ENCODE measurements at regions not wholly inside any gene's neighbourhood (a gene's known extent, or its start where the extent isn't known, plus 50 kb on each side); places are given as distances from the start of the nearest gene placed in this dataset.

- ChIA-PET CTCF (interaction anchor here in 1 of 2 donors (0.5 to 1.6 kb wide), 2 partner anchors 35 to 666 kb away, joined by 4 to 5 read pairs; no protein-coding TSS in a partner anchor), POLR2A (no interaction called here)
- Histone ChIP-seq H3K27me3 (replicated peaks in 1 of 2; ENCODE audit: control insufficient read depth in 2 of 2, extremely low read depth in 1 of 2, insufficient read depth in 2 of 2, low read length in 1 of 2) (peaks cover 0 to 3% of the 10 kb centered on the region in 2 experiments), H3K9me3 (no peaks in the 10 kb centered on the region), H3K36me3 (ENCODE audit: control insufficient read depth in 2 of 2, extremely low read depth in 1 of 2, insufficient read depth in 1 of 2, low read length in 1 of 2) (no peaks in the 10 kb centered on the region), H3K4me3 (ENCODE audit: control insufficient read depth in 1 of 2, extremely low read depth in 1 of 2, low read length in 1 of 2) (no peak overlapping the region), H3K4me1 (ENCODE audit: control insufficient read depth in 1 of 2, extremely low read depth in 1 of 2, insufficient read depth in 2 of 2, low read length in 2 of 2) (peaks cover 0 to 3% of the 10 kb centered on the region in 2 experiments), H3K27ac (ENCODE audit: low read length) (no peak overlapping the region)
- H3K4me3 Mint-ChIP-seq: no peak overlapping the region
- H3K27me3 Mint-ChIP-seq: no peaks in the 10 kb centered on the region
- no CpG with 5 or more reads among the region's 1 CpG for WGBS (ENCODE audit: insufficient coverage)
- H3K27ac Mint-ChIP-seq: no peak overlapping the region
- peaks cover 0 to 13% (median 5%) of the 10 kb centered on the region in 3 donors for H3K9me3 Mint-ChIP-seq
- H3K36me3 Mint-ChIP-seq: peaks cover 13% of the 10 kb centered on the region
- ATAC-seq (replicated peaks in 1 of 4) (no peak), DNase-seq (no peak)
- H3K4me1 Mint-ChIP-seq: peaks cover 13 to 19% (median 14%) of the 10 kb centered on the region in 3 donors
Measured at GRCh38 chr12:91846466-91847055, 299.1 kb downstream of the BTG1 start.

- Mint-ChIP-seq H3K36me3 (peaks cover 13% of the 10 kb centered on the region), H3K27ac (no peak overlapping the region), H3K4me3 (no peak overlapping the region), H3K27me3 (no peaks in the 10 kb centered on the region), H3K4me1 (peaks cover 10 to 17% (median 13%) of the 10 kb centered on the region in 3 donors), H3K9me3 (peaks cover 0 to 16% (median 8%) of the 10 kb centered on the region in 3 donors)
- peak in 1 of 4 experiments; percentile 46 for ATAC-seq (replicated peaks in 1 of 4)
- Histone ChIP-seq H3K9me3 (no peaks in the 10 kb centered on the region), H3K4me3 (ENCODE audit: control insufficient read depth in 1 of 2, extremely low read depth in 1 of 2, low read length in 1 of 2) (no peak overlapping the region), H3K36me3 (ENCODE audit: control insufficient read depth in 2 of 2, extremely low read depth in 1 of 2, insufficient read depth in 1 of 2, low read length in 1 of 2) (no peaks in the 10 kb centered on the region), H3K27ac (ENCODE audit: low read length) (no peak overlapping the region), H3K27me3 (replicated peaks in 1 of 2; ENCODE audit: control insufficient read depth in 2 of 2, extremely low read depth in 1 of 2, insufficient read depth in 2 of 2, low read length in 1 of 2) (peaks cover 0 to 3% of the 10 kb centered on the region in 2 experiments), H3K4me1 (ENCODE audit: control insufficient read depth in 1 of 2, extremely low read depth in 1 of 2, insufficient read depth in 2 of 2, low read length in 2 of 2) (peaks cover 0 to 3% of the 10 kb centered on the region in 2 experiments)
- ChIA-PET POLR2A (interaction anchor here (0.6 to 0.8 kb wide), 2 partner anchors 24 to 140 kb away, joined by 3 to 4 read pairs; no protein-coding TSS in a partner anchor), CTCF (interaction anchor here in 1 of 2 donors (0.6 to 1.2 kb wide), 3 partner anchors 34 to 742 kb away, joined by 3 to 5 read pairs (median 4); no protein-coding TSS in a partner anchor)
- DNase-seq: peak in 1 of 35 experiments; percentile 7
- WGBS (ENCODE audit: insufficient coverage): no CpG with 5 or more reads among the region's 1 CpG
Measured at GRCh38 chr12:91845365-91845764, 300.3 kb downstream of the BTG1 start.

- POLR2A ChIA-PET: interaction anchor here in 1 of 2 donors (0.8 kb wide), 1 partner anchor 30 kb away, joined by 4 read pairs; no protein-coding TSS in a partner anchor
- Mint-ChIP-seq H3K9me3 (peaks cover 0 to 16% (median 10%) of the 10 kb centered on the region in 3 donors), H3K4me1 (peaks cover 10 to 14% (median 10%) of the 10 kb centered on the region in 3 donors)
Measured at GRCh38 chr12:91841822-91842221, 303.8 kb downstream of the BTG1 start.

GRCh38 chr12:91836696-91837095 is 308.9 kb downstream of the BTG1 start:
- H3K27ac ChIP-seq (ENCODE audit: low read length): no peak overlapping the region
- Mint-ChIP-seq H3K27ac (no peak overlapping the region), H3K4me1 (peaks cover 5 to 19% (median 17%) of the 10 kb centered on the region in 3 donors), H3K36me3 (no peaks in the 10 kb centered on the region), H3K4me3 (no peak overlapping the region), H3K27me3 (no peaks in the 10 kb centered on the region), H3K9me3 (peaks cover 0 to 5% (median 5%) of the 10 kb centered on the region in 3 donors)
- ATAC-seq (replicated peaks in 1 of 4): no peak
- H3K4me3 ChIP-seq (ENCODE audit: control insufficient read depth in 1 of 2, extremely low read depth in 1 of 2, low read length in 1 of 2): no peak overlapping the region
- no peaks in the 10 kb centered on the region for H3K27me3 ChIP-seq (replicated peaks in 1 of 2; ENCODE audit: control insufficient read depth in 2 of 2, extremely low read depth in 1 of 2, insufficient read depth in 2 of 2, low read length in 1 of 2)
- H3K9me3 ChIP-seq: no peaks in the 10 kb centered on the region
- ChIA-PET CTCF (no interaction called here), POLR2A (interaction anchor here in 1 of 2 donors (0.7 kb wide), 1 partner anchor 21 kb away, joined by 3 read pairs; no protein-coding TSS in a partner anchor)
- no CpG with 5 or more reads among the region's 1 CpG for WGBS (ENCODE audit: insufficient coverage)
- no peaks in the 10 kb centered on the region for H3K36me3 ChIP-seq (ENCODE audit: control insufficient read depth in 2 of 2, extremely low read depth in 1 of 2, insufficient read depth in 1 of 2, low read length in 1 of 2)
- H3K4me1 ChIP-seq (ENCODE audit: control insufficient read depth in 1 of 2, extremely low read depth in 1 of 2, insufficient read depth in 2 of 2, low read length in 2 of 2): no peaks in the 10 kb centered on the region
- DNase-seq: no peak

More at GRCh38 chr12:91841822-91842221, 303.8 kb downstream of the BTG1 start:
- ATAC-seq (replicated peaks in 1 of 4): no peak
- Mint-ChIP-seq H3K27me3 (no peaks in the 10 kb centered on the region), H3K36me3 (peaks cover 7% of the 10 kb centered on the region), H3K27ac (peak overlapping the region in 1 of 2 donors; percentile 8), H3K4me3 (no peak overlapping the region)
- Histone ChIP-seq H3K27me3 (replicated peaks in 1 of 2; ENCODE audit: control insufficient read depth in 2 of 2, extremely low read depth in 1 of 2, insufficient read depth in 2 of 2, low read length in 1 of 2) (peaks cover 0 to 3% of the 10 kb centered on the region in 2 experiments), H3K27ac (ENCODE audit: low read length) (no peak overlapping the region), H3K4me3 (ENCODE audit: control insufficient read depth in 1 of 2, extremely low read depth in 1 of 2, low read length in 1 of 2) (no peak overlapping the region), H3K4me1 (ENCODE audit: control insufficient read depth in 1 of 2, extremely low read depth in 1 of 2, insufficient read depth in 2 of 2, low read length in 2 of 2) (peaks cover 0 to 3% of the 10 kb centered on the region in 2 experiments), H3K9me3 (no peaks in the 10 kb centered on the region), H3K36me3 (ENCODE audit: control insufficient read depth in 2 of 2, extremely low read depth in 1 of 2, insufficient read depth in 1 of 2, low read length in 1 of 2) (no peaks in the 10 kb centered on the region)
- no peak for DNase-seq
- CTCF ChIA-PET: no interaction called here

- CTCF ChIA-PET: no interaction called here
- DNase-seq: peak in 2 of 35 experiments; percentile 1 to 3
- no peaks in the 10 kb centered on the region for H3K4me1 ChIP-seq (ENCODE audit: control insufficient read depth in 1 of 2, extremely low read depth in 1 of 2, insufficient read depth in 2 of 2, low read length in 2 of 2)
- Mint-ChIP-seq H3K27ac (peak overlapping the region in 1 of 2 donors; percentile 17), H3K9me3 (peaks cover 0 to 5% (median under 1%) of the 10 kb centered on the region in 3 donors), H3K27me3 (no peaks in the 10 kb centered on the region), H3K36me3 (no peaks in the 10 kb centered on the region), H3K4me3 (no peak overlapping the region), H3K4me1 (peaks cover 5 to 19% (median 17%) of the 10 kb centered on the region in 3 donors)
- no CpG with 5 or more reads among the region's 1 CpG for WGBS (ENCODE audit: insufficient coverage)
- no peaks in the 10 kb centered on the region for H3K36me3 ChIP-seq (ENCODE audit: control insufficient read depth in 2 of 2, extremely low read depth in 1 of 2, insufficient read depth in 1 of 2, low read length in 1 of 2)
- ATAC-seq (replicated peaks in 1 of 4): no peak
- H3K9me3 ChIP-seq: no peaks in the 10 kb centered on the region
- H3K27me3 ChIP-seq (replicated peaks in 1 of 2; ENCODE audit: control insufficient read depth in 2 of 2, extremely low read depth in 1 of 2, insufficient read depth in 2 of 2, low read length in 1 of 2): no peaks in the 10 kb centered on the region
- POLR2A ChIA-PET: no interaction called here
- no peak overlapping the region for H3K4me3 ChIP-seq (ENCODE audit: control insufficient read depth in 1 of 2, extremely low read depth in 1 of 2, low read length in 1 of 2)
- no peak overlapping the region for H3K27ac ChIP-seq (ENCODE audit: low read length)
Measured at GRCh38 chr12:91836264-91836663, 309.4 kb downstream of the BTG1 start.

GRCh38 chr12:91835693-91836092 is 310.0 kb downstream of the BTG1 start:
- DNase-seq: no peak
- no peaks in the 10 kb centered on the region for H3K36me3 Mint-ChIP-seq
- peaks cover 5 to 19% (median 17%) of the 10 kb centered on the region in 3 donors for H3K4me1 Mint-ChIP-seq
- no peaks in the 10 kb centered on the region for H3K9me3 ChIP-seq
- no peaks in the 10 kb centered on the region for H3K27me3 Mint-ChIP-seq
- POLR2A ChIA-PET: no interaction called here
- H3K4me3 ChIP-seq (ENCODE audit: control insufficient read depth in 1 of 2, extremely low read depth in 1 of 2, low read length in 1 of 2): no peak overlapping the region
- H3K36me3 ChIP-seq (ENCODE audit: control insufficient read depth in 2 of 2, extremely low read depth in 1 of 2, insufficient read depth in 1 of 2, low read length in 1 of 2): no peaks in the 10 kb centered on the region
- H3K4me1 ChIP-seq (ENCODE audit: control insufficient read depth in 1 of 2, extremely low read depth in 1 of 2, insufficient read depth in 2 of 2, low read length in 2 of 2): no peaks in the 10 kb centered on the region
- H3K4me3 Mint-ChIP-seq: no peak overlapping the region
- peak overlapping the region; percentile 17 to 36 for H3K27ac Mint-ChIP-seq
- H3K9me3 Mint-ChIP-seq: peaks cover 0 to 3% (median 0%) of the 10 kb centered on the region in 3 donors
- H3K27ac ChIP-seq (ENCODE audit: low read length): no peak overlapping the region
- CTCF ChIA-PET: interaction anchor here in 1 of 2 donors (1.1 kb wide), 1 partner anchor 24 kb away, joined by 4 read pairs; no protein-coding TSS in a partner anchor
- ATAC-seq (replicated peaks in 1 of 4): no peak
- H3K27me3 ChIP-seq (replicated peaks in 1 of 2; ENCODE audit: control insufficient read depth in 2 of 2, extremely low read depth in 1 of 2, insufficient read depth in 2 of 2, low read length in 1 of 2): no peaks in the 10 kb centered on the region

Measured in T-cell (primary cell).